ENCODE measurements at regions not wholly inside any gene's neighbourhood (a gene's known extent, or its start where the extent isn't known, plus 50 kb on each side); places are given as distances from the start of the nearest gene placed in this dataset.

DNA sequence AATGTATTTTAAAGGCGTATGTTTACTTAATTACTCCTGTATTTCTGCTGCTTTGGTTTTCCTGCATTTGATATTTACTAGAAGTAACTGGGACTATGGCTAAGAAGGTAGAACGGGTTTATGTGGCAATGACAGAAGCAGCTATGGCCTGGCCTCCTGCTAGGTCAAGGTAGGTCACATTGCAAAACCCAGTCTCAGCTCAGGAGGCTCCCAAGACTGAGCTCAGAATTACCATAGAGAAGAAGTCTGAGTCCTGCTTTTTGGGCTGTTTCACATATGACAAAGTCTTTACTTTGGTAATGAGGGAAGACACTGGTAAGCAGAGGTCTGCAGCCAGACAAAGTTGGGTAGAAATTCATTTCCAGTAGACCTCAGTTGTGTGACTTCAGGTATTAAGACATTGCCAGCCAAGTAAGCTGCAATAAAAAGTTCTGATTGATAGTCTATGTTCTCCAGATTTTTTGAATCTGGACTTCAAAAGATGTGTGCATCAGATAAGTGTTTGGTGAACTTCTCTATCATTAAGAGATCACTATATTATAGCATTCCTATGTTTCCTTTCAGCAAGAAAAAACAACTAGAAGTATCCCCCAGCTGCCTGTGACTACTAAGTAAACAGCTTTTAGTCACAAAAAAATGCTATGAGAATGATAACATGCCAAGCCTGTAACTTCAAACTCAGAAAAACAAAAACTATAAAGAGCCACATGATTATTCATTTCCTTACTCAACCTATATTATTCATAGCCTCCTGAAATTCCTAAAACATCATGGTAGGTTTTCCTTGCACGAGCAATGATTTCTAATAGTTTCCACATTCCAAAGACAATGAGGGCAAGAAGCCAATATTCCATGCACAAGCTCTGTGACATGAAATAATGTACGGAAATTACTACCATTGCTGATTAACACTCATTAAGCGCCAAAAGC lies 312.3 kb downstream of the HAO1 start:
- no peak for DNase-seq (ENCODE audit: low read depth)

GRCh38 chr20:7629880-7630279 lies 310.4 kb downstream of the HAO1 start:
- no peak for DNase-seq (ENCODE audit: low read depth)

DNA sequence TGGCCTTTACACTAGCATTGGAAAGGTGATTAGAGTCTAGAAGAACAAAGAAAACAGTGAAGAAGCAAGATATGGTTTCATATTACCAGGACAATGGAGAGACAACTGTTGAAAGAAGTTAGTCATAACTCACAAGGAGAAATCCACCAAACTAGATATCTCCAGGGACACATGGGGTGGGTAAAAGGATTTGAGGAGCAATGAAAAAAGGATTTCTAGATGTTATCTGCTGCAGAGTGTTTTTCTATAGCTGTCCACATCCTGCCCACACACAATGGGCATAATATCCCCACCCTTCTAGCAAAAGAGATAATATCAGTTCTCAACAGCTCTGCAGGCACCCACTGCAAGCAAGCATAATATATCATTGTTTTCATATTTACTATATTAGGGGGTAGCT lies 303.1 kb downstream of the HAO1 start:
- DNase-seq (ENCODE audit: low read depth), result no peak

DNA sequence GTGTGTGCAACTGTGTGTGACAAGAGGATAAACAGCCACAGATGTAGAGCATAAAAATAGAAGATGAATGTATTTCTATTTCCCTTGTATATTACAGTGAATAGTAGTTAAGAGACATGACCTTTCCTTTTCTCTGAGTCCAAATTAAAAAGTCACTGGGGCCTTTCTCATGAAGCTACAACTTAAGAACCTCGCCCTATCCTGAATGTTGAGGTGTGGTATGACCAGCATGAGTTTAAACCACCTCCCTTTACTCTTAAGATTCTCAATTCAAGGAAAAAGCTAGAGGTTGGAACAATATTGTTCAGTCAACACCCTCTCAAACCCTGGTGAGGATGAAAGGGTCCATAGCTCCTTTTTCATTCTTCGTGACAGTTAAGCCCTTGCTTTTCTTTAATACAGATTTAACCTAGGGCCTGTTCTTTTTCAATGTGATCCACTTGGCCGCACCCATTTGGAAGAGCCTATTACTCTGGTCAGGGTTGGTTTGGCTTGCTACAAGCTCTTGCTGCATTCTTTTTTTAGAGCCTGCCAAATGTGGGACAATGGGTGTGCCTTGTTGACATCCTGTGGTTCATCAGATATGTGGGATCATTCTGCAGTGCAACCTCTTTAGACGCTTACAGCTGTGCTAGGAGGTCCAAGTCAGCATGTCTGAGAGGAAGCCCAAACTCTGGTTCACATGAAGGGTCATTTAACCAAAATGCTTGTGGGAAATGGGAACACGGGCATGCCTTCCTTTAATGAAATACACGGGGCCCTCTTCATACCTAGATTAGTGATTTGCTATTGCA lies 290.0 kb downstream of the HAO1 start:
- no peak for DNase-seq (ENCODE audit: low read depth)

DNA sequence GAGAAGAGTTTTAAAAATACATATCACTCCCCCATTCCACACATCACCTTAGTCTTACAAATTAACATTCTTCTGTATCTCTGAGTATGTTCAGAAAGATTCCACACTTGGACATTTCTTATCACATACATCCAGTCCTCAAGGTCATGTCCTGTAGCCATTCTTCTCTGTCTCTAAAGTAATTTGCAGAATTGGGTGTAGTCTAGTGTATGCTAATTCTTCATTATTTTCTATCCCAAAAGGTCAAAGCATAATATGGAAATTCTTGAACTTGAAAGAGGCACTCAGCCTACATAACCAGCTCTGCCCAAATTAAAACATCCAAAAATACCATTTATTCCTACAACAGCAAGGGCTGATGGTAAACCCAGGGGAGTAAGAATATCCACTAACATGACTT lies 286.0 kb downstream of the HAO1 start:
- DNase-seq (ENCODE audit: low read depth), result no peak

GRCh38 chr20:7656687-7657467 lies 283.4 kb downstream of the HAO1 start:
- DNase-seq (ENCODE audit: low read depth), result no peak

GRCh38 chr20:7657569-7657968 lies 282.7 kb downstream of the HAO1 start:
- DNase-seq (ENCODE audit: low read depth), result no peak

- no peak for DNase-seq (ENCODE audit: low read depth)
Measured at GRCh38 chr20:7660165-7660564, 280.1 kb downstream of the HAO1 start.

DNA sequence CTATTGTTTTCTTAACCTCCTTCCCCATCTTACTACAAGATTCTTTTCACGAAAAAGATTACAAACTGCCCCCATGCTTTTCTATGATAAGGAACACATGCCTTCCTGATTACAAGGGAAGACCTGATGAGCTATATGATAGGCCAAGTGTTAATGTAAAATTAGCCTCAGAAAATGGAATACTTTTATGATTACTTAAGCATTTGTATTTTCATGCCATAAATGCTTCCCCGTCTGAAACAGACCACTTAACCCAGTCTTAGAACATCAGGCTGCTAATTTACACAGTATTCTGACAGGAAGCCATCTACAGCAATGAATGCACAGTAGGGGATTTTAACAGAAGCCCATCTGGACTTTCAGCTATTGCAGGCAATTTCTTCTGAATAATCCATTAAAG lies 274.9 kb downstream of the HAO1 start:
- DNase-seq (ENCODE audit: low read depth), result no peak

DNA sequence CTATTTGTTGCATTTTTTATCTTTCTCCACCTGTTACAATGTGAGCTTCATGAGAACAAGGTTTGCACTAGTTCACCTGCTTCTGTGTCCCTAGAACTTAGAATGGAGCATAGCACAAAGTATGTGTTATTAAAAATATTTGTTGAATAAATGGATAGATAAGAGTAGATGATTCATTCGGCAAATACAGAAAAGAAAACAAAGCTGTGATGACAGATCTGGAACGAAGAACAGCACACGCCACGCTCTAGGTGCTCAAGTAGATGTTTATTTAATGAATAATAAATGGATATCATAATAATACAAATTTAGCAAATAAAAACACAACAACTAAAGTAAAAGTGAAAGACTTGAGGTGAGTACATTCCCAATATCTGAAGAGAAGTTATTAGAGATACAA lies 273.1 kb downstream of the HAO1 start:
- no peak for DNase-seq (ENCODE audit: low read depth)

DNA sequence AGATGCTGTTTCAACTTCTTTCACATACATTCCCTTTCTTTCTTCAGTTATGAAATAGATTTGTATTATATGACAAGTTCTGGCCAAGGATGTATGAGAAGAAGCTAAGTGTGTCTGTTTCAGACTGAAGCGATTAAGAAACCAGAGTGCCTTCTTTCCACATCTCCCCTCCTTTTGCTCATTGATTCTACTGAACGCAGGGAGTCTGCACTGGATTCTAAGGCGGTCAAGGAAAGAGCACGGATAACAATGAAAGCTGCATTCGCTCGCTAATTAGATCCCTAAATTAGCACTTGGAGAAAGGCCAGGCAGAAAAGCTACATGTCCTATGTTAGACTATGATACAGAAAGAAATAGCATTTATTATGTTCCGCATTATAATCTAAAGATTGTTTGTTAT lies 267.7 kb downstream of the HAO1 start:
- DNase-seq (ENCODE audit: low read depth), result no peak

DNA sequence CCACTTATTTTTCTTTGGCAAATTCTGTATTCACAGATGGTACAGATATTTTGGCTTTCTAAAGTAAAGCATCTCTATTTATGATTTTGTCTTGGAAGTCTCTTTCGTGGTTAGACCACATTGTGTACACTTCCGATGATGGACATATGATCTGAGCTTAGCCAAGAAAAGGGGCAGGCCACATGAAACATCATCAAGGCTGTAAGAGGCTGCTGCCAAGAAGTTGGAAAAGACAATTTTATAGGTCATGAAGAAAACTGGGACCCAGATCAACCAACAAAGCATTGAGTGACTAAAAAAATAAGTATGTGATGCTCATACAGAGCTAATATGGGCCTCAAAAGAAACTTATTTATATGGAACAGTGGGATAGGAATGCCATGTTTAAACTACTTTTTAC lies 266.4 kb downstream of the HAO1 start:
- no peak for DNase-seq (ENCODE audit: low read depth)

- DNase-seq (ENCODE audit: low read depth), result no peak
Measured at GRCh38 chr20:7682916-7683315, 257.3 kb downstream of the HAO1 start.

DNA sequence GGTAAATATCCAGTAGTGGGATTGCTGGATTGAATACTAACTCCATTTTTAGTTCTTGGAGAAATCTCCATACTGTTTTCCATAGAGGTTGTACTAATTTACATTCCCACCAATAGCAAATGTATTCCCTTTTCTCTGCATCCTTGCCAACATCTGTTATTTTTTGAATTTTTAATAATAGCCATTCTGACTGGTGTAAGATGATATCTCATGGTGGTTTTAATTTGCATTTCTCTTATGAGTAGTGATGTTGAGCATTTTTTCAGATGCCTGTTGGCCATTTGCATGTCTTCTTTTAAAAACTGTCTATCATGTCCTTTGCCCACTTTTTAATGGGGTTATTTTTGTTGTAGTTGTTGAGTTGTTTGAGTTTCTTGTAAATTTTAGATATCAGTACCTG lies 253.2 kb downstream of the HAO1 start:
- DNase-seq (ENCODE audit: low read depth), result no peak

DNA sequence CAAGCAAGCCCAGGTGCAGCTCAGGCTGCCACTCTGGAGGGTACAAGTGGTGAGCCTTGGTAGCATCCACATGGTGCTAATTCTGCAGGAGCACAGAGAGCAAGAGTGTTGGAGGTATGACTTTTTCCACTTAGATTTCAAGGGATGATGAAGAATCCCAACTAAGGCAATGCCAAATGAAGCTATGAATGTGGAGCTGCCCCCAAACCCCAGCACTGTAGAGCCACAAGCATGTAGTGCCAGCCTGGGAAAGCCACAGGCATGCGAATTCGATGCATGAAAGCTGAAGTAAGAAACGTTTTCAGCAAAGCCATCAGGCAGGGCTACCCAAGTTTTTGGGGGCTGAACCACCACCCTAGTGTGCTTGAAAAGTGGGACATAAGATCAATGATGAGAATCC lies 251.1 kb downstream of the HAO1 start:
- no peak for DNase-seq (ENCODE audit: low read depth)

- no peak for DNase-seq (ENCODE audit: low read depth)
Measured at GRCh38 chr20:7691647-7692269, 248.5 kb downstream of the HAO1 start.

GRCh38 chr20:7692478-7692877 lies 247.8 kb downstream of the HAO1 start:
- DNase-seq (ENCODE audit: low read depth), result no peak

DNA sequence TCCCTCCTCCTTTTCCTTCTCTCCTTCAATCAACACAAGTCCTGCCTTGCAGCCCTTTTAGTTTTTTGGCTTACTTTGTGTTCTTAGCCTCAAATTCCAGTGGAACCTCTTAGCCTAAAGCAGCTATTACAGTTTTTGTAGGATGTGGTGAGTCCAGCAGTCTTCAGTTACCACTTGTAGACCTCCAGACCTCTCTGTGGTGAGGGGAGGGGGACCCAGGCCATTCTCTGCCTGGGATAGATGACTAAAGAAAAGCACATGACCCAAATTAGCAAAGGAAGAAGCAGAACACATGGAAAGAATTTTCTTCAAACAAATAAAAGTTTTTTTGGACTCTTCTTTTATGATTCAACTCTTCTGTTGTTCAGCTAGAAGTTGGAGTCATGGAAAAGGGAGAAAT lies 246.5 kb downstream of the HAO1 start:
- DNase-seq (ENCODE audit: low read depth), result no peak

- no peak for DNase-seq (ENCODE audit: low read depth)
Measured at GRCh38 chr20:7695051-7695495, 245.2 kb downstream of the HAO1 start.

GRCh38 chr20:7695635-7696034 lies 244.6 kb downstream of the HAO1 start:
- peak; percentile 1 for DNase-seq (ENCODE audit: low read depth)

- no peak for DNase-seq (ENCODE audit: low read depth)
Measured at GRCh38 chr20:7696311-7696710, 243.9 kb downstream of the HAO1 start.

GRCh38 chr20:7702141-7702540 lies 238.1 kb downstream of the HAO1 start:
- no peak for DNase-seq (ENCODE audit: low read depth)

Measured in Daoy (cell line).